HG03108 (cell line): ENCODE measurements at regions not wholly inside any gene's neighbourhood (a gene's known extent, or its start where the extent isn't known, plus 50 kb on each side); places are given as distances from the start of the nearest gene placed in this dataset.
"Not testable (repeated sequence)": the region's sequence is repeated elsewhere in the genome, so short reads cannot be mapped to it uniquely, and the experiment has no call there.

Experiments used
- ATAC-seq: cut with Tn5 transposase; IDR thresholded peaks from one replicate; pipeline ENCODE4 v1.9.1; 2021; ENCODE audit warnings: moderate library complexity; ENCODE audit not compliant: unreplicated experiment

GRCh38 chr6:137313928-137314855 lies 95.0 kb upstream of the IFNGR1 start:
- no peak for ATAC-seq

- ATAC-seq = no peak
Measured at GRCh38 chr6:137313211-137313610, 94.0 kb upstream of the IFNGR1 start.

GRCh38 chr6:137311940-137312339 lies 92.8 kb upstream of the IFNGR1 start:
- no peak for ATAC-seq

- no peak for ATAC-seq
Measured at GRCh38 chr6:137309078-137309762, 90.0 kb upstream of the IFNGR1 start.

GRCh38 chr6:137307163-137307854 lies 88.1 kb upstream of the IFNGR1 start:
- no peak for ATAC-seq

- ATAC-seq = no peak
Measured at GRCh38 chr6:137305691-137306090, 86.5 kb upstream of the IFNGR1 start.

- no peak for ATAC-seq
Measured at GRCh38 chr6:137304020-137304780, 85.0 kb upstream of the IFNGR1 start.

- no peak for ATAC-seq
Measured at GRCh38 chr6:137303441-137303840, 84.3 kb upstream of the IFNGR1 start.

GRCh38 chr6:137299681-137300080 lies 80.5 kb upstream of the IFNGR1 start:
- ATAC-seq = no peak

GRCh38 chr6:137297887-137298286 lies 78.7 kb upstream of the IFNGR1 start:
- no peak for ATAC-seq

GRCh38 chr6:137292326-137292725 lies 73.1 kb upstream of the IFNGR1 start:
- not testable (repeated sequence) for ATAC-seq

GRCh38 chr6:137291441-137291840 lies 72.3 kb upstream of the IFNGR1 start:
- ATAC-seq = no peak

GRCh38 chr6:137290601-137291261 lies 71.5 kb upstream of the IFNGR1 start:
- ATAC-seq = no peak

GRCh38 chr6:137286916-137287315 lies 67.7 kb upstream of the IFNGR1 start:
- no peak for ATAC-seq

GRCh38 chr6:137286368-137286767 lies 67.2 kb upstream of the IFNGR1 start:
- ATAC-seq = no peak

GRCh38 chr6:137284811-137285110 lies 65.6 kb upstream of the IFNGR1 start:
- no peak for ATAC-seq

- ATAC-seq = peak; percentile 59
Measured at GRCh38 chr6:137283940-137284810, 65.0 kb upstream of the IFNGR1 start.

GRCh38 chr6:137283080-137283479 lies 63.9 kb upstream of the IFNGR1 start:
- ATAC-seq = no peak

- no peak for ATAC-seq
Measured at GRCh38 chr6:137282254-137282653, 63.1 kb upstream of the IFNGR1 start.
